BLaER1 (cell line): ENCODE measurements at regions not wholly inside any gene's neighbourhood (a gene's known extent, or its start where the extent isn't known, plus 50 kb on each side); places are given as distances from the start of the nearest gene placed in this dataset.
"Not testable (repeated sequence)": the region's sequence is repeated elsewhere in the genome, so short reads cannot be mapped to it uniquely, and the experiment has no call there.

ENCODE experiments used
- H3K27ac ChIP-seq: shearing (Covaris generic); formaldehyde crosslinking; 2 replicates; pipeline ENCODE4 v1.8.1; 2022
- H3K27me3 ChIP-seq: shearing (Covaris generic); formaldehyde crosslinking; 2 replicates; pipeline ENCODE4 v1.8.1; 2022
- H3K36me3 ChIP-seq: shearing (Covaris generic); formaldehyde crosslinking; 2 replicates; pipeline ENCODE4 v1.8.1; 2022
- H3K4me1 ChIP-seq: shearing (Covaris generic); formaldehyde crosslinking; 2 replicates; pipeline ENCODE4 v1.8.1; 2022
- H3K4me2 ChIP-seq: shearing (Covaris generic); formaldehyde crosslinking; 2 replicates; pipeline ENCODE4 v1.8.1; 2022
- H3K4me3 ChIP-seq: shearing (Covaris generic); formaldehyde crosslinking; 2 replicates; pipeline ENCODE4 v1.8.1; 2022
- H3K9ac ChIP-seq: shearing (Covaris generic); formaldehyde crosslinking; 2 replicates; pipeline ENCODE4 v1.8.1; 2022
- H3K9me3 ChIP-seq: shearing (Covaris generic); formaldehyde crosslinking; 2 replicates; pipeline ENCODE4 v1.8.1; 2022
- H4K20me1 ChIP-seq: shearing (Covaris generic); formaldehyde crosslinking; 2 replicates; pipeline ENCODE4 v1.8.1; 2022
- Cebpa-rat ChIP-seq: shearing (Covaris generic); IDR thresholded peaks from 2 replicates; pipeline ENCODE4 v1.8.1; 2022

DNA sequence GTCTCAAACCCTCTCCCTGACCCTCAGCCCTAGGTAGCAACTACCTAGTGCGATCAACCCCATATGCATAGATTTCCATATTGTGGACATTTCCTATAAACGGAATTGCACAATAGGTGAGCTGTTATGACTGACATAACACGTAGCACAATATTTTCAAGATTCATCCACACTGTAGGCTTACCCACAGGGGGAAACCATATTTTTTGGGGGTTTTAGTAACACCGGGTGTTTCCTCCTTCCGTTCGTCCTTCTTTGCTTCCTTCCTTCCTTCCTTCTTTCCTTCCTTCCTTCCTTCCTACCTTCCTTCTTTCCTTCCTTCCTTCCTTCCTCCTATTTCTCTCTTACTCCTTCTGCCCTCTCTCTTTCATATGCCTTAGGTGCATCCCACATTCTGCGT is 524.2 kb downstream of the CWH43 start:
- not testable (repeated sequence) for H3K27ac ChIP-seq, H3K36me3 ChIP-seq, H3K4me2 ChIP-seq, H3K9ac ChIP-seq, H4K20me1 ChIP-seq, H3K27me3 ChIP-seq, H3K4me3 ChIP-seq, H3K4me1 ChIP-seq
- peaks cover 45% of the 10 kb centered on the region for H3K9me3 ChIP-seq

DNA sequence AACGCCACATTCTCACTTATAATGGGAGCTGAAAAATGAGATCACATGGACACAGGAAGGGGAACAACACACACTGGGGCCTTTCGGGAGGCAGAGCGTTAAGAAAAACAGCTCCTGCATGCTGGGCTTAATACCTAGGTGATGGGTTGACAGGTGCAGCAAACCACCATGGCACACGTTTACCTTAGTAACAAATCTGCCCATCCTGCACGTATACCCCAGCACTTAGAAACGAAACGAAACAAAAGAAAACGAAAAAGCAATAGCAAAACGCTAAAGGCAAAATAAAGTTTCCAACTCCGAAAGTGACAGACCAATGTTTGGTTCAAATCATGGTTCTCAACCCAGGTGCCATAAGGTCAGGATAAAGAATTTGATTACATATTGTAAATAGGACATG is 525.3 kb downstream of the CWH43 start:
- H3K27me3 ChIP-seq, H3K4me1 ChIP-seq, H4K20me1 ChIP-seq, H3K36me3 ChIP-seq, H3K27ac ChIP-seq, H3K4me3 ChIP-seq, H3K9ac ChIP-seq, H3K4me2 ChIP-seq: not testable (repeated sequence)
- H3K9me3 ChIP-seq = peaks cover 47% of the 10 kb centered on the region

DNA sequence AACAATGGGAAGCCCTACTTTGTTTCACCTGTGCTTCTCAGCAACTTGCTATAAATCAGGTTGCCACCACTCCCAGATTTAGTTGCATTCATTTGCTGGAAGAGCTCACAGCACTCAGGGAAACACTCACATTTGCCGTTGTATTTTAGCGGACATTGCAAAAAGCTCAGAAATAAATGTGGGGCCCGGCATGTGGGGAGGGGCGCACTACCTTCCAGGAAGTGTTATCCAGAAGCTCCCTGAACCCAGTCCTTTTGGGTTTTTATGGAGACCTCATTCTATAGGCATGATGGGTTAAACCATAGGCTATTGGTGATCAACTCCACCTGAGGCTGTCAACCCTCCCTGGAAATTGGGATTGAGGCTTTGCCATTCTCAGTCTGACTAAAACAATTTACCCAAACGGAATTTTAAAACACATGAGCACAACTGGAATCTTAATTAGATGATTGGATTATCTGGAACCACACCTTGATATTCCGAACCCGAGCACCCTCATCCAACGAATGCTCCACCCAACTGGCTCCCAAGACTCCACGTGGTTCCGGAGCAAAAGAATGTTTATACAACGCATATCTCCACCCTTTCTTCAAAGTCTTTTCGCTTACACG is 525.9 kb downstream of the CWH43 start:
- H3K9me3 ChIP-seq = peaks cover 52% of the 10 kb centered on the region
- H3K9ac ChIP-seq, H3K4me1 ChIP-seq, H3K27me3 ChIP-seq, H3K4me3 ChIP-seq, H3K36me3 ChIP-seq, H3K4me2 ChIP-seq, H3K27ac ChIP-seq, H4K20me1 ChIP-seq: not testable (repeated sequence)

DNA sequence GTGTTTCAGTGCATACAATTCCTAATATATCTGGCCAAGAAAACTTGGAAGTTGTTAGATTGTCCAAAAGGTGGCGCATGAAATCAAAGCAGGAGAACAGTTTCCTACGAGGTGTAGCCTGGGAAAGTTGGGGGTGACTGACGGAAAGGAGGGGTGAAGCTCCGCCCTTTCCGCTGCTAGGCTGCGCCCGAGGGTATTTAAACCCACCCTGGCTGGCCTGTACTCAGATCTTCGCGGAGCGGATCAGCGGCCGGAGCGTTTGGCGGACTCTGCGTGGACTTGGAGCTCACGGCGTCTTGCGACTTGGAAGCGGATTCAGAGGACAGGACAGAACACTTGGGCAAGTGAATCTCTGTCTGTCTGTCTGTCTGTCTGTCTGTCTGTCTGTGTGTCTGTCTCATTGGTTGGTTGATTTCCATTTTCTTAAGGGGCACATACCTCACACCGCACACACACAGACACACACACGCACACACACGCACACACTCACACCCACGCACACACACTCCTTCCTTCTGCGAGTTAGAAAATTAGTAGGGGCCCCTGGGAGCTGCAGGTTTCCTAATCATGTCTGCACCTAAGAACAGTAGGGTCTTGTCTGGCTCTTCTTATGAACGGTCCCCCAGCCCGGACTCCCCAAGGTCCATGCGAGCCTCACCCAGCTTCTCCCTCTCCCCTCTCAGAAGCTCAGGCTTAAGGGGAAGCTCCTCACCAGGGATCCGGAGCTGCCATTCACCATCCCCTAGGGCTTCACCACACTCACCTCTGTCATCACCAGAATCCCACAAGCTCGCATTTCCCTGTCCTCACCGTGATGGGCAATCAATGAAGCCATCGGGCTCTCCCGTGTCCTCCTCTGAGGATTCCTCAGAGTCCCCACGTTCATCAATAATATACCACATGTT is 526.8 kb downstream of the CWH43 start:
- not testable (repeated sequence) for H3K4me2 ChIP-seq, H3K9ac ChIP-seq, H3K27me3 ChIP-seq, H3K27ac ChIP-seq, H3K4me3 ChIP-seq, H4K20me1 ChIP-seq, H3K36me3 ChIP-seq, H3K4me1 ChIP-seq
- peaks cover 61% of the 10 kb centered on the region for H3K9me3 ChIP-seq

DNA sequence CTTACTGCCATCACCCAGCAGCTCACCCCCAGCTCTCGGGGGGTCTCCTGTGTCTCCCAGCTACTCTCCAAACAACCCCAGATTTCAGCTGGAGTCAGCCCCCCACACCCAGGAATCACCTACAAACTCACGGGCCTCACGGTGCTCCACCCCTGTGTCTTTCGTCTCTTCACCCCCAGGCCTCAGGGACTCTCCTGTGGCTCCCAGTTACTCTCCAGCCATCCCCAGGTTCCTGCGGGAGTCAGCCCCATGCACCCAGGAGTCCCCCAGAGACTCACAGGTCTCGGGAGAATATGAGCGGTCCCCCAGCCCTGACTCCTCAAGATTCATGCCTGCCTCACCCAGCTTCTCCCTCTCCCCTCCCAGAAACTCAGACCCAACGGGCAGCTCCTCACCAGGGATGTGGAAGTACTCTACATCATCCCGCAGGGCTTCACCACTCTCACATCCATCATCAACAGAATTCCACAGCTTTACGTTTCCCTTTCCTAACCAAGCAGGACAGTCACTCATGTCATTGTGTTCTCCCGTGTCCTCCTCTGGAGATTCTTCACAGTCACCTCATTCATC is 527.6 kb downstream of the CWH43 start:
- H3K4me2 ChIP-seq, H3K4me1 ChIP-seq, H3K9ac ChIP-seq, H3K27ac ChIP-seq, H4K20me1 ChIP-seq, H3K36me3 ChIP-seq, H3K4me3 ChIP-seq, H3K27me3 ChIP-seq: not testable (repeated sequence)
- peaks cover 61% of the 10 kb centered on the region for H3K9me3 ChIP-seq

DNA sequence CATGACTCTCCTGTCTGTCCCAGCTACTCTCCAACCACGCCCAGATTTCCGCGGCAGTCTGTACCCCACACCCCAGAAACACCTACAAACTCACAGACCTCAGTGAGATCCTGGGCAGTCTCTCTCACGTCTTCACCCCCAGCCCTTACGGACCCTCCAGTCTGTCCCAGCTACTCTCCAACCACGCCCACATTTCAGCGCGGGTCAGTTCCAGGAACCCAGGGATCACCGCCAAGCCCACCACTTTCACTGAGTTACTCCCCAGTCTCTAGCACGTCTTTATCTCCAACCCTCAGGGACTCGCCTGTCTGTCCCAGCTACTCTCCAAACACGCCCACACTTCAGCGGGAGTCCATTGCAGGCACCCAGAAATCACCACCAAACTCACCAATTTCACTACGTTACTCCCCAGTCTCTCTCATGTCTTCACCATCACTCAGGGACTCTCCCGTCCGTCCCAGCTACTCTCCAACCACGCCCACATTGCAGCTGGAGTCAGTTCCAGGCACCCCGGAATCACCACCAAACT is 528.2 kb downstream of the CWH43 start:
- not testable (repeated sequence) for H3K27ac ChIP-seq, H3K4me2 ChIP-seq, H3K9ac ChIP-seq, H3K4me1 ChIP-seq, H4K20me1 ChIP-seq, H3K27me3 ChIP-seq, H3K4me3 ChIP-seq, H3K36me3 ChIP-seq
- H3K9me3 ChIP-seq = peaks cover 66% of the 10 kb centered on the region

DNA sequence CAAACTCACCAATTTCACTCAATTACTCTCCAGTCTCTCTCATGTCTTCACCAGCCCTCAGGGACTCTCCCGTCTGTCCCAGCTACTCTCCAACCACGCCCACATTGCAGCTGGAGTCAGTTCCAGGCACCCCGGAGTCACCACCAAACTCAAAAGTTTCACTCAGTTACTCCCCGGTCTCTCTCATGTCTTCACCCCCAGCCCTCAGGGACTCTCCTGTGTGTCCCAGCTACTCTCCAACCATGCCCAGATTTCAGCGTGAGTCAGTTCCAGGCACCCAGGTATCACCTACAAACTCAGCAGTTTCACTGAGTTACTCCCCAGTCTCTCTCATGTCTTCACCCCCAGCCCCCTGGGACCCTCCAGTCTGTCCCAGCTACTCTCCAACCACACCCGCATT is 528.8 kb downstream of the CWH43 start:
- not testable (repeated sequence) for H3K4me1 ChIP-seq, H4K20me1 ChIP-seq, H3K4me3 ChIP-seq, H3K9ac ChIP-seq, H3K4me2 ChIP-seq, H3K27ac ChIP-seq, H3K27me3 ChIP-seq, H3K36me3 ChIP-seq
- H3K9me3 ChIP-seq = peaks cover 72% of the 10 kb centered on the region

DNA sequence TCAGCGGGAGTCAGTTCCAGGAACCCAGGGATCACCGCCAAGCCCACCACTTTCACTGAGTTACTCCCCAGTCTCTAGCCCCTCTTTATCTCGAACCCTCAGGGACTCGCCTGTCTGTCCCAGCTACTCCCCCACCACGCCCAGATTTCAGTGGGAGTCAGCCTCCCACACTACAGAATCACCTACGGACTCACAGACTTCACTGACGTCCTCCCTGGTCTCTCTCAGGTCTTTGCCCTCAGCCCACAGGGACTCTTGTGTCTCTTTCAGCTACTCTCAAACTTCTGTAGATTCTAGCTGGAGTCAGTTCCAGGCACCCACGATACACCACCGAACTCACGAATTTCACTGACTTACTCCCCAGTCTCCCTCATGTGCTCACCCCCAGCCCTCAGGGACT is 529.2 kb downstream of the CWH43 start:
- H3K9me3 ChIP-seq = peaks cover 70% of the 10 kb centered on the region
- H3K4me1 ChIP-seq = not testable (repeated sequence)

DNA sequence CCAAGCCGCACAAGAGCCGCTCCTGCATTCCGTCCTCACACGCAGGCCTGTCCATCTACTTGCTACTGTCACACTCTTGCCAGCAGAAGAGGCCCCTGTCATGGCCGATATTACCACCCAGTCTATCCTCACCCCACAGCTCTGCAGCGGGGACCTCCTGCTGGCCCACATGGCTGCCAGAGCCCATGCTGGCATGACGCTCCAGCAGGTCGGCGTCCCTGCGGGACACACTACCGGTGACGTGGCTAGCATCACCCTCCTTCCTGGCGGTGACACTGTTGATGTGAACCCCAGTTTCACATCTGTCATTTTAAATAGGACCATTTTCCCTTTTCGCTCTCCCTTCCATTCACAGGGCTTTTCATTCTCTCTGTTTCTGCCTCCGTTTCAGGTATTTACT is 530.0 kb downstream of the CWH43 start:
- H3K9me3 ChIP-seq = peaks cover 68% of the 10 kb centered on the region
- not testable (repeated sequence) for H3K4me2 ChIP-seq, H3K9ac ChIP-seq, H4K20me1 ChIP-seq, H3K27ac ChIP-seq, H3K4me3 ChIP-seq, H3K36me3 ChIP-seq, H3K27me3 ChIP-seq, H3K4me1 ChIP-seq

More for the DNA sequence above, 529.2 kb downstream of the CWH43 start:
- not testable (repeated sequence) for H3K4me2 ChIP-seq, H3K36me3 ChIP-seq, H3K9ac ChIP-seq, H3K27ac ChIP-seq, H4K20me1 ChIP-seq, H3K27me3 ChIP-seq, H3K4me3 ChIP-seq

DNA sequence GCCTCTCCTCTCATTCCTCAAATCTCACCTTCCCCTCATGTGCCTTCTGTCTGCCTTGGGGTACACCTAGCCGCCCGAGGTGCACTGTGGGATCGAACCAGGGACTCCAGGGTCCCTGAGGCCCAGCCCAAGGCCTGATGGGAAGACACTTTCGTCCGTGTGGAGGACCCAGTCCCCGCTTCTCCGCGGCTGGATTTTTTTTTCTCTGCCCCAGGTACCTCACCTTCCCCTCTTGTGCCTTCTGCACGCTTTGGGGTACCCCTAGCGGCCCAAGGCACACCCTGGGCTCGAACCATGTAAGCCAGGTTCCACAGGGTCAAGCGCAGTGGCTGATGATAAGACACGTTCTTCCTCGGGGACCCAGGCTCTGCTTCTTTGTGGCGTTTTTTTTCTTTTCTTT is 530.7 kb downstream of the CWH43 start:
- no peak for TF ChIP-seq Cebpa-rat
- H3K27me3 ChIP-seq = no peaks in the 10 kb centered on the region
- H3K4me3 ChIP-seq = no peak overlapping the region
- no peaks in the 10 kb centered on the region for H4K20me1 ChIP-seq
- H3K4me1 ChIP-seq = no peaks in the 10 kb centered on the region
- no peaks in the 10 kb centered on the region for H3K36me3 ChIP-seq
- H3K9me3 ChIP-seq = peaks cover 62% of the 10 kb centered on the region
- H3K9ac ChIP-seq = no peak overlapping the region
- H3K27ac ChIP-seq = no peak overlapping the region
- H3K4me2 ChIP-seq = no peak overlapping the region

DNA sequence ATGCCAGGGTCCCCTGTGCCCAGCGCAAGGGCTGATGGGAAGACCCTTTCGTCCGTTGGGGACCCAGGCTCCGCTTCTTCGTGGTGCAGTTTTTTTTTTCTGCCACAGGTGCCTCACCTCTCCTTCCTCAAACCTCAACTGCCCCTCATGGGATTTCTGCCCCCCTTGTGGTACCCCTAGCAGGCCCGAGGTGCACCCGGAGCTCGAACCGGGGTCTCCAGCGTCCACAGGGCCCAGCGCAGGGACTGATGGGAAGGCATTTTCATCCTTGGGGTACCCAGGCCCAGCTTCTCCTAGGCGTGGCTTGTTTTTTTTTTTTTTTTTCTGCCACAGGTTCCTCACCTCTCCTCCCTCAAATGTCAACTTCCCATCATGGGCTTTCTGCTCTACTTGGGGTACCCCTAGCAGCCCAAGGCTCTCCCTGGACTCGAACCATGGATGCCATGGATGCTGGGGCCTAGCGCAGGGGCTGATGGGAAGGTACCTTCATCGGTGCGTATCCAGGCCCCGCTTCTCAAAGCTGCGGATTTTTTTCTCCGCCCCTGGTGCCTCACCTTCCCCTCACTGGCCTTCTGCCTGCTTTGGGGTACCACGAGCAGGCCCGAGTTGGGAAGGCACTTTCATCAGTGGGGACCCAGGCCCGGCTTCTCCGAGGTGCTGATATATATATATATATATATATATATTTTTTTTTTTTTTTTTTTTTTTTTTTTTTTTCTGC is 531.6 kb downstream of the CWH43 start:
- not testable (repeated sequence) for H3K9ac ChIP-seq, H3K4me3 ChIP-seq, H3K4me2 ChIP-seq, H3K27ac ChIP-seq, H4K20me1 ChIP-seq, H3K36me3 ChIP-seq, H3K27me3 ChIP-seq, H3K4me1 ChIP-seq
- H3K9me3 ChIP-seq = peaks cover 53% of the 10 kb centered on the region

DNA sequence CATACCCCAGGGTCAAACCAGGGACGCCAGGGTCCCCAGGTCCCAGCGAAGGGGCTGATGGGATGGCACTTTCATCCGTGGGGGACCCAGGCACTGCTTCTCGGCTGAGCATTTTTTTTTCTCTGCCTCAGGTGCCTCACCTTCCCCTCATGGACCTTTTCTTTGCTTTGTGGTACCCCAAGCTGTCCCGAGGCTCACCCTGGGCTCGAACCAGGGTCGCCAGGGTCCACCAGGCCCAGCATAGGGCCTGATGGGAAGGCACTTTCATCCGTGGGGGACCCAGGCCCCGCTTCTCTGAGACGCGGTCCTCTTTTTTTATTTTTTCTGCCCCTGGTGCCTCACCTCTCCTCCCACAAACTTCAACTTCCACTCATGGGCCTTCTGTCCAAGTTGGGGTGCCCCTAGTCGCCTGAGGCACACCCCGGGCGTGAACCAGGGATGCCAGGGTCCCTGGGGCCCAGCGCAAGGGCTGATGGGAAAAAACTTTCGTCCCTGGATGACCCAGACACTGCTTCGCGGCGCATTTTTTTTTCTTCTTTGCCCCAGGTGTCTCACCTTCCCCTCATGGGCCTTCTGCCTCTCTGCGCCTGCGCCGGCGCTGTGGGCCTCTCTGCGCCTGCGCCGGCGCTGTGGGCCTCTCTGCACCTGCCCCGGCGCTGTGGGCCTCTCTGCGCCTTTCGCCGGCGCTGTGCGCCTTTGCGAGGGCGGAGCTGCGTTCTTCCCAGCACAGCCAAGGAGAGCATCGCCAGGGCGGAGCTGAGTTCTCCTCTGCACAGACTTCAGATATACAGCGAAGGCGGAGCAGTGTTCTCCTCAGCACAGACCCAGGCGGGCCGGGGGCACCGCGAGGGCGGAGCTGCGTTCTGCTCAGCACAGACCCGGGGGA is 533.3 kb downstream of the CWH43 start:
- not testable (repeated sequence) for H4K20me1 ChIP-seq, H3K4me3 ChIP-seq, H3K36me3 ChIP-seq, H3K27me3 ChIP-seq, H3K4me1 ChIP-seq, H3K27ac ChIP-seq, H3K4me2 ChIP-seq, H3K9ac ChIP-seq
- peaks cover 42% of the 10 kb centered on the region for H3K9me3 ChIP-seq
